ENCODE measurements at regions not wholly inside any gene's neighbourhood (a gene's known extent, or its start where the extent isn't known, plus 50 kb on each side); places are given as distances from the start of the nearest gene placed in this dataset.

DNA sequence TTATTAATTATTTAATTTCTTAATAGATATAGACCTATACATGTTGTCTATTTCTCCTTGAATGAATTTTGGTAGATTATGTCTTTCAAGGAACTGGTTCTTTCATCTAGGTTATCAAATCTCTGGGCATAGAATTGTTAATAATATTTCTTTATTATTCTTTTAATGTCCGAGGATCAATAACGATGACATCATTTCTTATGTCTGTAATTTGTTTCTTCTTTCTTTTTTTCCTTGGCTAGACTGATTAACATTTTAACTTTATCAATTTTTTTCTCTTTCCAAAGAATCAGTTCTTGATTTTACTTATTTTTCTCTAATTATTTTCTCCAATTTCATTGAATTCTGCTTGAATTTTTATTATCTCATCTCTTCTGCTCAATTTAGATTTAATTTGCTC is 156.0 kb downstream of the ISL1 start:
- TF ChIP-seq SUZ12 (IDR thresholded peaks at IDR 0.05) (no peak), FOXK2 (IDR thresholded peaks at IDR 0.05) (no peak), CTBP1 (IDR thresholded peaks at IDR 0.05; ENCODE audit: borderline replicate concordance) (no peak), FOXA1 (IDR thresholded peaks at IDR 0.05) (no peak), L3MBTL2 (conservative IDR thresholded peaks at IDR 0.05) (no peak), ELF4 (IDR thresholded peaks at IDR 0.05) (no peak), NFRKB (IDR thresholded peaks at IDR 0.05) (no peak), FOXM1 (IDR thresholded peaks at IDR 0.05; ENCODE audit: borderline replicate concordance) (no peak), SP1 (IDR thresholded peaks at IDR 0.05) (no peak), BHLHE40 (IDR thresholded peaks at IDR 0.05; ENCODE audit: borderline replicate concordance) (no peak), ARNT (IDR thresholded peaks at IDR 0.05) (no peak), HDGF (IDR thresholded peaks at IDR 0.05; ENCODE audit: borderline replicate concordance) (no peak)
- TF ChIP-seq, protein P1, sequence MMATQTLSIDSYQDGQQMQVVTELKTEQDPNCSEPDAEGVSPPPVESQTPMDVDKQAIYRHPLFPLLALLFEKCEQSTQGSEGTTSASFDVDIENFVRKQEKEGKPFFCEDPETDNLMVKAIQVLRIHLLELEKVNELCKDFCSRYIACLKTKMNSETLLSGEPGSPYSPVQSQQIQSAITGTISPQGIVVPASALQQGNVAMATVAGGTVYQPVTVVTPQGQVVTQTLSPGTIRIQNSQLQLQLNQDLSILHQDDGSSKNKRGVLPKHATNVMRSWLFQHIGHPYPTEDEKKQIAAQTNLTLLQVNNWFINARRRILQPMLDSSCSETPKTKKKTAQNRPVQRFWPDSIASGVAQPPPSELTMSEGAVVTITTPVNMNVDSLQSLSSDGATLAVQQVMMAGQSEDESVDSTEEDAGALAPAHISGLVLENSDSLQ (IDR thresholded peaks at IDR 0.05): no peak

Measured in HEK293T (cell line).